ENCODE measurements at regions not wholly inside any gene's neighbourhood (a gene's known extent, or its start where the extent isn't known, plus 50 kb on each side); places are given as distances from the start of the nearest gene placed in this dataset.

GRCh38 chr18:66300141-66300540, 303.7 kb downstream of the CDH19 start (continued):
- TF ChIP-seq DZIP1 (CRISPR knock-in tag; IDR thresholded peaks at IDR 0.05) = no peak
- no peak for TF ChIP-seq TBX2 (CRISPR knock-in tag; IDR thresholded peaks at IDR 0.05; ENCODE audit: borderline replicate concordance)

- Histone ChIP-seq H3K9me3 (ENCODE audit: low read length) (no peaks in the 10 kb centered on the region), H4K20me1 (ENCODE audit: insufficient read depth, low read length) (no peaks in the 10 kb centered on the region), H3K79me2 (ENCODE audit: insufficient read depth, low read length) (no peaks in the 10 kb centered on the region), H3K27me3 (ENCODE audit: control insufficient read depth in 1 of 2, insufficient read depth in 2 of 2, low read length in 2 of 2) (no peaks in the 10 kb centered on the region; a peak in 1 of 5 replicates), H3K27ac (ENCODE audit: extremely low read length, insufficient read depth, low read length) (no peak overlapping the region), H3K4me1 (ENCODE audit: insufficient read depth, low read length) (no peaks in the 10 kb centered on the region), H3K4me2 (ENCODE audit: low read depth, low read length) (no peak overlapping the region), H2AFZ (ENCODE audit: low read length) (no peak overlapping the region), H3K9ac (ENCODE audit: insufficient read depth, low read depth, low read length) (no peak overlapping the region), H3K36me3 (replicated peaks in 1 of 2; ENCODE audit: control insufficient read depth in 1 of 2, insufficient read depth in 2 of 2, low read length in 2 of 2) (no peaks in the 10 kb centered on the region), H3K4me3 (replicated peaks in 1 of 3; ENCODE audit: insufficient read depth in 1 of 3, low read depth in 2 of 3, low read length in 3 of 3) (no peak overlapping the region)
- 0% methylated on average over 2 of the region's 2 CpGs for WGBS (ENCODE audit: low lambda C conversion rate)
- ATAC-seq = no peak
- no peak for FAIRE-seq
- CTCF ChIA-PET (ENCODE audit: low intra/inter-chr PET ratio, low total read pairs) = no interaction called here
- DNase-seq (ENCODE audit: low spot score) = no peak
- POLR2A ChIA-PET = no interaction called here
- intact Hi-C loops (cut with micrococcal nuclease; ENCODE audit: unreplicated experiment) (no loop called here), in situ Hi-C loops (cut with HindIII; ENCODE audit: extremely low pct_ligation_motif_present, low pct_unique_long_range_greater_than_20kb) (no loop called here)
- BruUV-seq (replicated peaks) = no TSS peak
- TF ChIP-seq ZNF441 (CRISPR knock-in tag; IDR thresholded peaks at IDR 0.05; ENCODE audit: borderline replicate concordance) = no peak
- TF ChIP-seq YEATS2 (CRISPR knock-in tag; IDR thresholded peaks at IDR 0.05; ENCODE audit: borderline replicate concordance) = no peak
- TF ChIP-seq SMAD9 (CRISPR knock-in tag; IDR thresholded peaks at IDR 0.05) = no peak
- TF ChIP-seq ZFX (CRISPR knock-in tag; IDR thresholded peaks at IDR 0.05; ENCODE audit: low read depth) = no peak
- TF ChIP-seq ZNF292 (CRISPR knock-in tag; IDR thresholded peaks at IDR 0.05; ENCODE audit: borderline replicate concordance, low read depth) = no peak
- TF ChIP-seq GFI1 (CRISPR knock-in tag; IDR thresholded peaks at IDR 0.05; ENCODE audit: borderline replicate concordance) = no peak
- no peak for TF ChIP-seq ZNF737 (CRISPR knock-in tag; IDR thresholded peaks at IDR 0.05; ENCODE audit: borderline replicate concordance)
- TF ChIP-seq RBM39 (IDR thresholded peaks at IDR 0.05; ENCODE audit: low read depth, low read length, poor library complexity, severe bottlenecking) = no peak
- no peak for TF ChIP-seq NR2F1 (CRISPR knock-in tag; IDR thresholded peaks at IDR 0.05)
- no peak for TF ChIP-seq TP53 (CRISPR knock-in tag; conservative IDR thresholded peaks at IDR 0.05)
Observed at GRCh38 chr18:66280470-66280869, 323.4 kb downstream of the CDH19 start.
